Osteocyte (in vitro differentiated cells): ENCODE measurements at regions not wholly inside any gene's neighbourhood (a gene's known extent, or its start where the extent isn't known, plus 50 kb on each side); places are given as distances from the start of the nearest gene placed in this dataset.

Experiments
- DNase-seq: peaks from one replicate; pipeline ENCODE4 v3.0.0; 2021; ENCODE audit warnings: mixed read lengths; ENCODE audit not compliant: unreplicated experiment; ENCODE audit errors: extremely low spot score
- H3K27ac Mint-ChIP-seq: one replicate; pipeline ENCODE4 v1.8.0; 2021; ENCODE audit warnings: mild to moderate bottlenecking, mixed read lengths; ENCODE audit not compliant: unreplicated experiment
- H3K27me3 Mint-ChIP-seq: one replicate; pipeline ENCODE4 v1.8.0; 2021; ENCODE audit warnings: mixed read lengths; ENCODE audit not compliant: unreplicated experiment
- H3K36me3 Mint-ChIP-seq: one replicate; pipeline ENCODE4 v1.8.0; 2021; ENCODE audit warnings: mixed read lengths; ENCODE audit not compliant: unreplicated experiment
- H3K4me1 Mint-ChIP-seq: one replicate; pipeline ENCODE4 v1.8.0; 2021; ENCODE audit warnings: mixed read lengths; ENCODE audit not compliant: unreplicated experiment
- H3K4me3 Mint-ChIP-seq: one replicate; pipeline ENCODE4 v1.8.0; 2021; ENCODE audit warnings: mild to moderate bottlenecking, moderate library complexity, mixed read lengths; ENCODE audit not compliant: unreplicated experiment
- H3K9me3 Mint-ChIP-seq: one replicate; pipeline ENCODE4 v1.8.0; 2021; ENCODE audit warnings: mixed read lengths; ENCODE audit not compliant: unreplicated experiment
- CTCF ChIP-seq: fragments of 200-600 bp; sonication (generic); IDR thresholded peaks from 2 replicates; pipeline ENCODE4 v1.5.0; 2021; ENCODE audit warnings: antibody characterized with exemption, mild to moderate bottlenecking, moderate library complexity

DNA sequence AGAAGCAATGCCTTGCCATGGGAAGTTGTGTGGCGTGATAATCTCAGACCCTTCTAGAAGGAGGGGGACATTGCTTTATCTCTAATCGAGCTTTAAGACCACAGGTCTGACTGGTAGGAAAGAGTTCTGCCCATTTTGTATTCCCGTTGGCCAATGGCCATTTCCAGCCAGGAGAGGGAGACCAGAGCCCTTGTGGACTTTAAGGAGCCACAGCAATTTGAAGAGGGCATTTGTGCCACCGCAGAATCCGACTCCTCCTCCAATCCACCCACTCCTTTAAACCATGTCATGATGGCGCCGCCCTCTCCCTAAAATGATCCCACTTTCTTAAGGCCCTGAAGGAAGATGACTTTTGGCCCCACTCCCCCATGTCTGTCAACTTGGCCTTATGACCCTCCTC is 560.5 kb upstream of the ADAMTS16 start:
- no peaks in the 10 kb centered on the region for H3K36me3 Mint-ChIP-seq
- DNase-seq: no peak
- no peaks in the 10 kb centered on the region for H3K27me3 Mint-ChIP-seq
- H3K27ac Mint-ChIP-seq: no peak overlapping the region
- no peak overlapping the region for H3K4me3 Mint-ChIP-seq
- H3K9me3 Mint-ChIP-seq: peaks cover 4% of the 10 kb centered on the region
- H3K4me1 Mint-ChIP-seq: peaks cover 25% of the 10 kb centered on the region
- TF ChIP-seq CTCF: no peak

DNA sequence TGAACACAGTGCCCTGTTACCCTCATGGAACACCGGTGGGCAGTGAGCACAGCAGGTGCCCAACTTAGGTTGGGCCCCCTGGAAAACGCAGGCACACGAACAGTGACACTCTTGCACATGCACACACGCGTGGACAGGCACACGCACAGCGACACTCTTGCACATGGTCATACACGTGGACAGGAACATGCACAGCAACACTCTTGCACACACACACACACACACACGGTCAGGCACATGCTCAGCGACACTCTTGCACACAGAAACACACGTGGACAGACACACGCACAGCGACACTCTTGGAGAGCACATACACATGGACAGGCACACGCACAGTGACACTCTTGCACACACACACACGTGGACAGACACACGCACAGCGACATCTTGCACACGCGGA is 559.4 kb upstream of the ADAMTS16 start:
- Mint-ChIP-seq H3K27ac (no peak overlapping the region), H3K36me3 (no peaks in the 10 kb centered on the region), H3K27me3 (no peaks in the 10 kb centered on the region), H3K4me1 (peaks cover 19% of the 10 kb centered on the region), H3K4me3 (no peak overlapping the region), H3K9me3 (peaks cover 4% of the 10 kb centered on the region)
- no peak for DNase-seq
- TF ChIP-seq CTCF: no peak

GRCh38 chr5:4581289-4581688 is 558.8 kb upstream of the ADAMTS16 start:
- Mint-ChIP-seq H3K4me3 (no peak overlapping the region), H3K36me3 (no peaks in the 10 kb centered on the region), H3K27ac (no peak overlapping the region), H3K27me3 (no peaks in the 10 kb centered on the region), H3K9me3 (peaks cover 4% of the 10 kb centered on the region), H3K4me1 (peaks cover 14% of the 10 kb centered on the region)
- no peak for TF ChIP-seq CTCF
- no peak for DNase-seq

- Mint-ChIP-seq H3K9me3 (no peaks in the 10 kb centered on the region), H3K4me1 (peaks cover 4% of the 10 kb centered on the region), H3K4me3 (no peak overlapping the region), H3K27ac (no peak overlapping the region), H3K27me3 (no peaks in the 10 kb centered on the region), H3K36me3 (no peaks in the 10 kb centered on the region)
- no peak for DNase-seq
- TF ChIP-seq CTCF: no peak
Measured at GRCh38 chr5:4584982-4585381, 555.1 kb upstream of the ADAMTS16 start.

DNA sequence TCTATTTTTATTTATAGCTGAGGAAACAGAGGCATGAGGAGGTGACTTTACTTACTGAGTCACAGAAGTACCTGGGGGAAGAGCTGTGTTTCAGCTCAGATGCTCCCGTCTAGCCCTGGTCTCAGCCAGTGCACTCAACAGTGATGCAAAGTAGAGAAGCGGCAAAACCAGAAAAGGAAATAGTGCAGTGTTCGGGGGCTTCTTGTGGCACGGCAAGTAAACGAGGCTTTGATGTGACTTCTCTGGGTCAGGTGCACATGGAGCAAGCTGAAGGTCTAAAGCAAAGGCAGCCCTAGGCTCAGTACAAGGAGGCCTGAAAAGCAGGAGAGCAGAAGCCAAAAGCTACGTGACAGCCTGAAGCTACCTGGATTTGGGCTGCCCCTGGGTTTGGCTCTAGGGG is 526.7 kb upstream of the ADAMTS16 start:
- H3K9me3 Mint-ChIP-seq: peaks cover 13% of the 10 kb centered on the region
- no peak for DNase-seq

More for the DNA sequence above, 526.7 kb upstream of the ADAMTS16 start:
- Mint-ChIP-seq H3K36me3 (no peaks in the 10 kb centered on the region), H3K4me3 (no peak overlapping the region), H3K27ac (no peak overlapping the region), H3K27me3 (no peaks in the 10 kb centered on the region), H3K4me1 (no peaks in the 10 kb centered on the region)
- no peak for TF ChIP-seq CTCF
